Breast epithelium (tissue), 3 donors: ENCODE measurements at regions not wholly inside any gene's neighbourhood (a gene's known extent, or its start where the extent isn't known, plus 50 kb on each side); places are given as distances from the start of the nearest gene placed in this dataset.

Experiments used
- POLR2A ChIP-seq: fragments of 450-650 bp; IDR thresholded peaks from one replicate; pipeline ENCODE4 v1.6.1; 2016; ENCODE audit warnings: antibody characterized with exemption, mild to moderate bottlenecking, moderate library complexity
- POLR2AphosphoS5 ChIP-seq, 3 donors: sonication (generic); formaldehyde crosslinking; IDR thresholded peaks; one replicate each; pipeline ENCODE4 v1.6.1; 2017; ENCODE audit warnings: antibody characterized with exemption in 3 of 3
- TF ChIP-seq, protein P1 (sequence below), 3 donors: fragments of 450-650 bp; IDR thresholded peaks; one replicate each; pipeline ENCODE4 v1.5.1; 2016 to 2017; ENCODE audit warnings: antibody characterized with exemption in 3 of 3, mild to moderate bottlenecking in 3 of 3, moderate library complexity in 3 of 3

DNA sequence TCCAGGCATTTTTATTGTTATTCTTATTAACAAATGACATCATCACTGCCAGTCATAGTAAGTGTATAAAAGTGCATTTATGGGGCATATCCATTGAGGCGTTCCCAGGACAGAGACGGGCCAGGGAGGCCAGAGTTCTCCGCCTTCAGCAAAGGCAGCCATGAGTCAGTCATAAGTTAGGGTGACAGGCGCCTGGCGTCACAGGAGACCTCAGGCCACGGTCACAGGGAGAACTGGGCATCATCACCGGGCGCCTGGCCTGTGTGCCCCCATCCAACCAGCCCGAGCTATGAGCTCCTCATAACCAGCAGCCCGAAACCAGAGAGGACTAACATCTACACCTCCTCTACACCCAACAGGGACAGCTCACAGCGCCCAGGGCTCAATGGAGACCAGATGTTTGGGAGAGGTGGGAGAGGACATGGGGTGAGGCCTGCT is 259.2 kb downstream of the DLL1 start:
- TF ChIP-seq, protein P1, sequence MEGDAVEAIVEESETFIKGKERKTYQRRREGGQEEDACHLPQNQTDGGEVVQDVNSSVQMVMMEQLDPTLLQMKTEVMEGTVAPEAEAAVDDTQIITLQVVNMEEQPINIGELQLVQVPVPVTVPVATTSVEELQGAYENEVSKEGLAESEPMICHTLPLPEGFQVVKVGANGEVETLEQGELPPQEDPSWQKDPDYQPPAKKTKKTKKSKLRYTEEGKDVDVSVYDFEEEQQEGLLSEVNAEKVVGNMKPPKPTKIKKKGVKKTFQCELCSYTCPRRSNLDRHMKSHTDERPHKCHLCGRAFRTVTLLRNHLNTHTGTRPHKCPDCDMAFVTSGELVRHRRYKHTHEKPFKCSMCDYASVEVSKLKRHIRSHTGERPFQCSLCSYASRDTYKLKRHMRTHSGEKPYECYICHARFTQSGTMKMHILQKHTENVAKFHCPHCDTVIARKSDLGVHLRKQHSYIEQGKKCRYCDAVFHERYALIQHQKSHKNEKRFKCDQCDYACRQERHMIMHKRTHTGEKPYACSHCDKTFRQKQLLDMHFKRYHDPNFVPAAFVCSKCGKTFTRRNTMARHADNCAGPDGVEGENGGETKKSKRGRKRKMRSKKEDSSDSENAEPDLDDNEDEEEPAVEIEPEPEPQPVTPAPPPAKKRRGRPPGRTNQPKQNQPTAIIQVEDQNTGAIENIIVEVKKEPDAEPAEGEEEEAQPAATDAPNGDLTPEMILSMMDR (IDR thresholded peaks at IDR 0.05) = no peak
- TF ChIP-seq POLR2AphosphoS5 (IDR thresholded peaks at IDR 0.05) (no peak), POLR2A (no peak)
